GM21447 (cell line): ENCODE measurements at regions not wholly inside any gene's neighbourhood (a gene's known extent, or its start where the extent isn't known, plus 50 kb on each side); places are given as distances from the start of the nearest gene placed in this dataset.

Experiments
- ATAC-seq: cut with Tn5 transposase; IDR thresholded peaks from one replicate; pipeline ENCODE4 v1.9.1; 2021; ENCODE audit not compliant: unreplicated experiment

- ATAC-seq: no peak
Observed at GRCh38 chr2:16049406-16049805, 109.1 kb downstream of the MYCN start.

GRCh38 chr2:16048466-16048865 is 108.1 kb downstream of the MYCN start:
- ATAC-seq: no peak

GRCh38 chr2:16047701-16048100 is 107.4 kb downstream of the MYCN start:
- no peak for ATAC-seq

- ATAC-seq: no peak
Observed at GRCh38 chr2:16046649-16047048, 106.3 kb downstream of the MYCN start.

- ATAC-seq: no peak
Observed at GRCh38 chr2:16045653-16046352, 105.5 kb downstream of the MYCN start.

GRCh38 chr2:16044946-16045456 is 104.7 kb downstream of the MYCN start:
- ATAC-seq: no peak

GRCh38 chr2:16043627-16044026 is 103.3 kb downstream of the MYCN start:
- ATAC-seq: no peak

GRCh38 chr2:16043192-16043591 is 102.8 kb downstream of the MYCN start:
- ATAC-seq: no peak

GRCh38 chr2:16042201-16042700 is 101.9 kb downstream of the MYCN start:
- ATAC-seq: no peak

- ATAC-seq: no peak
Observed at GRCh38 chr2:16040271-16041010, 100.1 kb downstream of the MYCN start.

- no peak for ATAC-seq
Observed at GRCh38 chr2:16039823-16040222, 99.5 kb downstream of the MYCN start.

- ATAC-seq: no peak
Observed at GRCh38 chr2:16039055-16039454, 98.7 kb downstream of the MYCN start.

GRCh38 chr2:16038621-16039020 is 98.3 kb downstream of the MYCN start:
- ATAC-seq: no peak

GRCh38 chr2:16037808-16038457 is 97.6 kb downstream of the MYCN start:
- no peak for ATAC-seq

- no peak for ATAC-seq
Observed at GRCh38 chr2:16036951-16037350, 96.6 kb downstream of the MYCN start.

GRCh38 chr2:16035747-16036745 is 95.7 kb downstream of the MYCN start:
- no peak for ATAC-seq

- no peak for ATAC-seq
Observed at GRCh38 chr2:16034975-16035746, 94.8 kb downstream of the MYCN start.

GRCh38 chr2:16034151-16034974 is 94.0 kb downstream of the MYCN start:
- ATAC-seq: no peak

- ATAC-seq: no peak
Observed at GRCh38 chr2:16033032-16033293, 92.6 kb downstream of the MYCN start.
